ENCODE measurements at regions not wholly inside any gene's neighbourhood (a gene's known extent, or its start where the extent isn't known, plus 50 kb on each side); places are given as distances from the start of the nearest gene placed in this dataset.

GRCh38 chr21:21816778-21817177 is 818.6 kb downstream of the NCAM2 start:
- H3K4me3 Mint-ChIP-seq: no peak overlapping the region
- DNase-seq (no peak), ATAC-seq (ENCODE audit: poor library complexity) (no peak)
- no peak overlapping the region for H3K27ac Mint-ChIP-seq
- H3K4me3 ChIP-seq (ENCODE audit: low read length): no peak overlapping the region
- H3K27ac ChIP-seq (ENCODE audit: low read depth in 1 of 2, low read length in 2 of 2): no peak overlapping the region
- H3K4me1 ChIP-seq (ENCODE audit: insufficient read depth, low read length): no peaks in the 10 kb centered on the region
- no peaks in the 10 kb centered on the region for H3K4me1 Mint-ChIP-seq (ENCODE audit: low read depth)
- H3K27me3 Mint-ChIP-seq: no peaks in the 10 kb centered on the region
- no peaks in the 10 kb centered on the region for H3K36me3 Mint-ChIP-seq (ENCODE audit: low read depth)
- H3K9me3 Mint-ChIP-seq: peaks cover 3% of the 10 kb centered on the region
- intact Hi-C loops (cut with DNase I, micrococcal nuclease): no loop called here
- H3K27me3 ChIP-seq (ENCODE audit: control insufficient read depth in 1 of 2, insufficient read depth in 2 of 2, low read length in 2 of 2): no peaks in the 10 kb centered on the region
- H3K36me3 ChIP-seq (ENCODE audit: insufficient read depth, low read length): no peaks in the 10 kb centered on the region
- CTCF ChIA-PET: no interaction called here
- no peaks in the 10 kb centered on the region for H3K9me3 ChIP-seq (ENCODE audit: control insufficient read depth in 1 of 2, insufficient read depth in 1 of 2, low read length in 2 of 2)
- POLR2A ChIA-PET: no interaction called here
- TF ChIP-seq CTCF (IDR thresholded peaks at IDR 0.05): no peak

- Histone ChIP-seq H3K27me3 (ENCODE audit: control insufficient read depth in 1 of 2, insufficient read depth in 2 of 2, low read length in 2 of 2) (no peaks in the 10 kb centered on the region), H3K27ac (ENCODE audit: low read depth in 1 of 2, low read length in 2 of 2) (no peak overlapping the region), H3K9me3 (ENCODE audit: control insufficient read depth in 1 of 2, insufficient read depth in 1 of 2, low read length in 2 of 2) (no peaks in the 10 kb centered on the region), H3K36me3 (ENCODE audit: insufficient read depth, low read length) (no peaks in the 10 kb centered on the region), H3K4me3 (ENCODE audit: low read length) (no peak overlapping the region), H3K4me1 (ENCODE audit: insufficient read depth, low read length) (no peaks in the 10 kb centered on the region)
- Mint-ChIP-seq H3K9me3 (peaks cover 3% of the 10 kb centered on the region), H3K27ac (no peak overlapping the region), H3K27me3 (no peaks in the 10 kb centered on the region), H3K4me3 (no peak overlapping the region), H3K4me1 (ENCODE audit: low read depth) (no peaks in the 10 kb centered on the region), H3K36me3 (ENCODE audit: low read depth) (no peaks in the 10 kb centered on the region)
- intact Hi-C loops (cut with DNase I, micrococcal nuclease): no loop called here
- ChIA-PET POLR2A (no interaction called here), CTCF (no interaction called here)
- TF ChIP-seq CTCF (IDR thresholded peaks at IDR 0.05): no peak
- DNase-seq: no peak
- no peak for ATAC-seq (ENCODE audit: poor library complexity)
Observed at GRCh38 chr21:21818898-21819297, 820.7 kb downstream of the NCAM2 start.

- no peak for DNase-seq
- no peaks in the 10 kb centered on the region for H3K36me3 Mint-ChIP-seq (ENCODE audit: low read depth)
- Histone ChIP-seq H3K9me3 (ENCODE audit: control insufficient read depth in 1 of 2, insufficient read depth in 1 of 2, low read length in 2 of 2) (peaks cover 0 to 9% of the 10 kb centered on the region in 2 experiments), H3K4me3 (ENCODE audit: low read length) (no peak overlapping the region), H3K36me3 (ENCODE audit: insufficient read depth, low read length) (no peaks in the 10 kb centered on the region), H3K27ac (ENCODE audit: low read depth in 1 of 2, low read length in 2 of 2) (no peak overlapping the region), H3K4me1 (ENCODE audit: insufficient read depth, low read length) (no peaks in the 10 kb centered on the region), H3K27me3 (ENCODE audit: control insufficient read depth in 1 of 2, insufficient read depth in 2 of 2, low read length in 2 of 2) (no peaks in the 10 kb centered on the region)
- H3K27ac Mint-ChIP-seq: no peak overlapping the region
- H3K4me3 Mint-ChIP-seq: no peak overlapping the region
- ChIA-PET CTCF (no interaction called here), POLR2A (no interaction called here)
- ATAC-seq (ENCODE audit: poor library complexity): no peak
- no peaks in the 10 kb centered on the region for H3K27me3 Mint-ChIP-seq
- H3K9me3 Mint-ChIP-seq: no peaks in the 10 kb centered on the region
- intact Hi-C loops (cut with DNase I, micrococcal nuclease): no loop called here
- no peaks in the 10 kb centered on the region for H3K4me1 Mint-ChIP-seq (ENCODE audit: low read depth)
- no peak for TF ChIP-seq CTCF (IDR thresholded peaks at IDR 0.05)
Observed at GRCh38 chr21:21828130-21828529, 829.9 kb downstream of the NCAM2 start.

Data from CD4-positive, alpha-beta T cell (primary cell).